Testis (tissue), 2 donors: ENCODE measurements at regions not wholly inside any gene's neighbourhood (a gene's known extent, or its start where the extent isn't known, plus 50 kb on each side); places are given as distances from the start of the nearest gene placed in this dataset.
"Not testable (repeated sequence)": the region's sequence is repeated elsewhere in the genome, so short reads cannot be mapped to it uniquely, and the experiment has no call there.

Experiments used
- CTCF ChIP-seq, 3 experiments: fragments of 450-650 bp in 2 of 3; fragments of 200-600 bp in 1 of 3; sonication (generic) in 1 of 3; IDR thresholded peaks; one replicate each; pipeline ENCODE4 v1.5.1; 2016 to 2019; ENCODE audit warnings: antibody characterized with exemption in 3 of 3, mild to moderate bottlenecking in 2 of 3, moderate library complexity in 1 of 3
- POLR2A ChIP-seq: fragments of 450-650 bp; IDR thresholded peaks from one replicate; pipeline ENCODE4 v1.6.1; 2017; ENCODE audit warnings: antibody characterized with exemption, mild to moderate bottlenecking, moderate library complexity

GRCh38 chr1:166409253-166410082 is 242.7 kb upstream of the FAM78B start:
- not testable (repeated sequence) for TF ChIP-seq CTCF (IDR thresholded peaks at IDR 0.05); POLR2A
